DND-41 (cell line): ENCODE measurements at regions not wholly inside any gene's neighbourhood (a gene's known extent, or its start where the extent isn't known, plus 50 kb on each side); places are given as distances from the start of the nearest gene placed in this dataset.

Source experiments
- ATAC-seq: fragments of 200-7000 bp; cut with Tn5 transposase; 3 replicates; pipeline ENCODE4 v1.9.1; 2021; ENCODE audit warnings: low read depth; ENCODE audit not compliant: insufficient read depth
- DNase-seq: peaks from one replicate; pipeline ENCODE4 v3.0.0-alpha.2; 2020
- H2AFZ ChIP-seq: 2 replicates; pipeline ENCODE4 v1.6.0; 2012; ENCODE audit warnings: low read depth, low read length
- H3K27ac ChIP-seq: 2 replicates; pipeline ENCODE4 v1.5.1; 2012; ENCODE audit warnings: low read length, inconsistent platforms
- H3K27me3 ChIP-seq: fragments of 200-600 bp; sonication (generic); 2 replicates; pipeline ENCODE4 v1.6.0; 2012; ENCODE audit warnings: low read length, mild to moderate bottlenecking, inconsistent platforms; ENCODE audit not compliant: insufficient read depth, poor library complexity
- H3K36me3 ChIP-seq: 2 replicates; pipeline ENCODE4 v1.5.1; 2012; ENCODE audit warnings: low read length, inconsistent platforms; ENCODE audit not compliant: insufficient read depth
- H3K4me1 ChIP-seq: 2 replicates; pipeline ENCODE4 v1.5.1; 2012; ENCODE audit warnings: mild to moderate bottlenecking, low read length; ENCODE audit not compliant: insufficient read depth
- H3K4me2 ChIP-seq: 2 replicates; pipeline ENCODE4 v1.6.0; 2012; ENCODE audit warnings: mild to moderate bottlenecking, moderate library complexity, low read length, inconsistent platforms; ENCODE audit not compliant: insufficient read depth
- H3K4me3 ChIP-seq, 2 experiments: fragments of 200-600 bp in 1 of 2; shearing (Covaris generic) in 1 of 2; 2 replicates each; pipeline ENCODE4 v1.5.1; 2012 to 2016; ENCODE audit warnings: inconsistent platforms in 2 of 2, low read length in 2 of 2, mild to moderate bottlenecking in 2 of 2, low read depth in 1 of 2, moderate library complexity in 1 of 2
- H3K79me2 ChIP-seq: 2 replicates; pipeline ENCODE4 v1.6.0; 2012; ENCODE audit warnings: low read length, inconsistent platforms; ENCODE audit not compliant: insufficient read depth
- H3K9ac ChIP-seq: 2 replicates; pipeline ENCODE4 v1.6.0; 2012; ENCODE audit warnings: low read depth, mild to moderate bottlenecking, inconsistent platforms, low read length, moderate library complexity
- H3K9me3 ChIP-seq: 2 replicates; pipeline ENCODE4 v1.5.1; 2012; ENCODE audit warnings: low read length, moderate library complexity, mild to moderate bottlenecking, inconsistent platforms; ENCODE audit not compliant: insufficient read depth, severe bottlenecking
- H4K20me1 ChIP-seq: 2 replicates; pipeline ENCODE4 v1.6.0; 2012; ENCODE audit warnings: low read length; ENCODE audit not compliant: insufficient read depth
- EZH2 ChIP-seq: IDR thresholded peaks from 3 replicates; pipeline ENCODE4 v1.6.1; 2012; ENCODE audit warnings: borderline replicate concordance, low read depth, mild to moderate bottlenecking, moderate library complexity, low read length, inconsistent platforms; ENCODE audit not compliant: severe bottlenecking
- TF ChIP-seq, protein P1 (sequence below): IDR thresholded peaks from 2 replicates; pipeline ENCODE4 v1.5.1; 2012; ENCODE audit warnings: borderline replicate concordance, low read length, moderate library complexity, mild to moderate bottlenecking; ENCODE audit not compliant: poor library complexity, severe bottlenecking; ENCODE audit errors: extremely low read depth

DNA sequence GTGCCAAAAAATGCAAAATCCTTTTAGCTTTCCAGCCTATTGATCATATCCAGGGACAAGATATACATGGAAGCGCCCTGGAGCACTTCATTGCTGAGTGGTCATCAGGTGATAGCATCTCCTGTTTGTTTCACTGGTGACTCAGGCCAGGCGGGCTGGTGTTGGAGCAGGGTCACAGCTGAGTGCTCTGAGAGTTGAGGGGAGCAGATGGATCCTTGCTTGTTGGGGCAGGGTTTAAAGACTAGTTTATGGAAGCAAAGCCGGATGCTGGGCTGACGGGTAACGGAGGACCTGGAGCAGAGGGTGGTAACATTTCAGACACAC, 405.0 kb upstream of the TPM1 start:
- no peaks in the 10 kb centered on the region for H4K20me1 ChIP-seq
- no peaks in the 10 kb centered on the region for H3K36me3 ChIP-seq
- H3K9me3 ChIP-seq = no peaks in the 10 kb centered on the region
- H2AFZ ChIP-seq = no peak overlapping the region
- H3K27me3 ChIP-seq = peaks cover 3% of the 10 kb centered on the region
- H3K9ac ChIP-seq = no peak overlapping the region
- ATAC-seq = no peak
- H3K27ac ChIP-seq = no peak overlapping the region
- no peak for DNase-seq
- no peaks in the 10 kb centered on the region for H3K4me1 ChIP-seq
- H3K4me2 ChIP-seq = no peak overlapping the region
- no peak overlapping the region for H3K4me3 ChIP-seq
- TF ChIP-seq, protein P1, sequence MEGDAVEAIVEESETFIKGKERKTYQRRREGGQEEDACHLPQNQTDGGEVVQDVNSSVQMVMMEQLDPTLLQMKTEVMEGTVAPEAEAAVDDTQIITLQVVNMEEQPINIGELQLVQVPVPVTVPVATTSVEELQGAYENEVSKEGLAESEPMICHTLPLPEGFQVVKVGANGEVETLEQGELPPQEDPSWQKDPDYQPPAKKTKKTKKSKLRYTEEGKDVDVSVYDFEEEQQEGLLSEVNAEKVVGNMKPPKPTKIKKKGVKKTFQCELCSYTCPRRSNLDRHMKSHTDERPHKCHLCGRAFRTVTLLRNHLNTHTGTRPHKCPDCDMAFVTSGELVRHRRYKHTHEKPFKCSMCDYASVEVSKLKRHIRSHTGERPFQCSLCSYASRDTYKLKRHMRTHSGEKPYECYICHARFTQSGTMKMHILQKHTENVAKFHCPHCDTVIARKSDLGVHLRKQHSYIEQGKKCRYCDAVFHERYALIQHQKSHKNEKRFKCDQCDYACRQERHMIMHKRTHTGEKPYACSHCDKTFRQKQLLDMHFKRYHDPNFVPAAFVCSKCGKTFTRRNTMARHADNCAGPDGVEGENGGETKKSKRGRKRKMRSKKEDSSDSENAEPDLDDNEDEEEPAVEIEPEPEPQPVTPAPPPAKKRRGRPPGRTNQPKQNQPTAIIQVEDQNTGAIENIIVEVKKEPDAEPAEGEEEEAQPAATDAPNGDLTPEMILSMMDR = no peak
- TF ChIP-seq EZH2 = no peak
- no peaks in the 10 kb centered on the region for H3K79me2 ChIP-seq

GRCh38 chr15:62637950-62638619, 404.5 kb upstream of the TPM1 start:
- ATAC-seq (no peak), DNase-seq (no peak)
- peaks cover 3% of the 10 kb centered on the region for H3K27me3 ChIP-seq
- no peak overlapping the region for H3K27ac ChIP-seq
- H2AFZ ChIP-seq = no peak overlapping the region
- H3K79me2 ChIP-seq = no peaks in the 10 kb centered on the region
- H3K36me3 ChIP-seq = no peaks in the 10 kb centered on the region
- H3K4me2 ChIP-seq = no peak overlapping the region
- H3K4me1 ChIP-seq = no peaks in the 10 kb centered on the region
- no peaks in the 10 kb centered on the region for H4K20me1 ChIP-seq
- H3K4me3 ChIP-seq = no peak overlapping the region
- TF ChIP-seq, protein P1 = no peak
- no peaks in the 10 kb centered on the region for H3K9me3 ChIP-seq
- no peak overlapping the region for H3K9ac ChIP-seq

DNA sequence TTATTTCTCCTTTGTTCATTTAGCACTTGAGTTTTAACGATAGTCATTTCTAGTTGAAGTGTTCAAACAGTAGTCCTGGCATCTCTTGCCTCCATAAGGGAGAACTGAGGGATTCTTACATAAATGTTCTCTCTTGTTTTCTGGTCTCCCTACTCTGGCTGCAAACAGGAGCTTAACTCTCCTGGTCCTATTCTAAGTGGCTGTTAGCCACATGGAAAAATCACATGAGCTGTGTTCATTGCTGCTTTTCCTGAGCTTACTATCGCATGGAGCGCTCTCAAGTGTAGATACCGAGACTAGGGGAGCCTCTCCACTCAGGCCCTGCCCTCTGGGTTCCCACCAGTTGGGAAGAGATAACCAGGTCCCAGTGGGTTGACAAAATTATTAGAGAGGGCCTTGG, 403.1 kb upstream of the TPM1 start:
- no peak for ATAC-seq
- no peaks in the 10 kb centered on the region for H3K36me3 ChIP-seq
- TF ChIP-seq, protein P1 = no peak
- TF ChIP-seq EZH2 = no peak
- H2AFZ ChIP-seq = no peak overlapping the region
- no peak overlapping the region for H3K9ac ChIP-seq
- H3K4me2 ChIP-seq = no peak overlapping the region
- H4K20me1 ChIP-seq = no peaks in the 10 kb centered on the region
- no peaks in the 10 kb centered on the region for H3K9me3 ChIP-seq
- H3K79me2 ChIP-seq = no peaks in the 10 kb centered on the region
- H3K4me3 ChIP-seq = no peak overlapping the region
- DNase-seq = no peak
- no peaks in the 10 kb centered on the region for H3K4me1 ChIP-seq
- H3K27ac ChIP-seq = no peak overlapping the region
- no peaks in the 10 kb centered on the region for H3K27me3 ChIP-seq
